Stimulated activated CD4-positive, alpha-beta T cell treated with anti-CD3 and anti-CD28 coated beads, Interleukin-12 subunit alpha, Interleukin-12 subunit beta, amount 100 ng/mL, for 24 hours (primary cell): ENCODE measurements at regions not wholly inside any gene's neighbourhood (a gene's known extent, or its start where the extent isn't known, plus 50 kb on each side); places are given as distances from the start of the nearest gene placed in this dataset.

Experiments used
- DNase-seq, 2 experiments: peaks; one replicate each; pipeline ENCODE4 v3.0.0-alpha.2; 2020; ENCODE audit warnings: low read depth in 2 of 2

DNA sequence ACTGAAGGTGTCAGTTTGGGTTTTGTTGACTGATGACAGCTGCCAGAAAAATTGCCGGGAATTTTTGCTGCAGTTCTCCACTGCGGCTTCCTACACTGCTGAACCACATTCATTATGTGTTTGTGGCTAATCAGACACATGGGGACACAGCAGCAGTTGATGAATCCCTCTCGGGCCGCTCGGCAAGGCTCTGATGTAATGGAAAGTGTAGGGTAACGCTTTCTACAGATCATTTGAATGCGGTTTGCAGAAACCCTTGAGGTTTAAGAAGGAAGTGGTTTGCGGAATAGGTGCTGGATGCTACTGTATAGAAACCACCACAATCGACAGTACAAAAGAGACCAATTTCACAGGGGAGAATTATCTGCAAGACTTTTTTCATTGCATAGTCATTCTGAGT, 138.7 kb upstream of the SASH1 start:
- peak; percentile 40 to 55 for DNase-seq

DNA sequence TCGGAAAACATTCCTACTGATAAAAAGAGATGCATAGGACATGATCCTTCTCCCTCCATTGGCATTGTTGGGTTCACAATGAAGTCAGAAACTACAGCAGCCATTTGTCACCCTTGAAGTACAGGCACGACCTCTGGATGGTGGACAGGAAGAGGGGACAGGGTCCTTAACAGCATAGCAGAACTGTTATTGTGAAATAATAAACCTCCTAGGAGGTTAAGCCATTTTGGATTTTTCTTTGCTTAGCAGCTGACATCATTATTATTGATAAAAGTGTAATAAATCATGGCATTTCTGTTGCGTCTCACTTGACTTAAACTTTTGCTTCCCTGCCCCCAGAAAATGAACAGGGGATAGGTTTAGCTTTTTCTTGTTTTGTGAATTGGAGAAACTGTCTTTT, 134.3 kb upstream of the SASH1 start:
- DNase-seq: no peak

DNA sequence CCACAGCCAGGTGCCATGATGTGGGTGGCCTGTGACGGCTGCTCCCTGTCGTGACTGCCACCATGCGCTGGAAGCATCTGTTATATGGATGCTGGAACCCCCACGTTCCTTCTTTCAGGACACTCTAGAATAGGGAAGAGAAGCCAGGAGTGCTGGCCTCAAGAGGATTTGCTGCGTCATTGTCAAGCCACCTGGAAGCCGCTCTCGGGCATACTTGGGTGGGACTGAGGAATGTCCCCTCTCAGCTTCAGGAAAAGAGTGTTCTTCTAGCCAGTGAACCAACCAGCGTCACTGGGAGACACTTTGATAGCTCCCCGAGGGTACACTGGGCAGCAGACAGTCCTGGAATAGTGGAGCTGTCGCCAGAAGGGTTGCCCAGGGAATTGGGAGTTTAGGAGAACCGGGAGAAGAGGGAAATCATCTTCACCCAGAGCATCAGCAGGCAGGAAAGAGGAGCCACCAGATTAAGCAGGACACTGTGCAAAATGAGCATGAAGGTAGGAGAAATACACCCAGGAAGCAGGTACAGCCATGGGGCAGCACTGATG, 130.8 kb upstream of the SASH1 start:
- no peak for DNase-seq

DNA sequence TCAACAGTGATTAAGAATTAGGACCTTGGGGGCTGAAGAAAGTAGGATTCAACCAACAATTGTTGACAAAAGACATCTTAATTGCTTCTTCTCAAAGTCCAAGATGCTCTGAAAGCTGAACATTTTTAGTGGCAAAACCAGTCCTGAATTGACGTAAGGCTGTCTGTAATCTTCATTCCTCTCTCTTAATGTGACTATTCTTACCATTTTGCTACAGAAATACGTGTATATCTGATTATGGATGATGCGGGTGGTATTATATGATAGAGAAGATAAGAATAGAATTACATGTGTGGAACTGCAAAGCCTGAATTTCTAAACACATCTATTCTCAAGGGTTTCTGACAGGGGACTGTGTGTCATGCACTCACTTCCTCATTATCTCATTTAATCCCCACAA, 130.3 kb upstream of the SASH1 start:
- no peak for DNase-seq

DNA sequence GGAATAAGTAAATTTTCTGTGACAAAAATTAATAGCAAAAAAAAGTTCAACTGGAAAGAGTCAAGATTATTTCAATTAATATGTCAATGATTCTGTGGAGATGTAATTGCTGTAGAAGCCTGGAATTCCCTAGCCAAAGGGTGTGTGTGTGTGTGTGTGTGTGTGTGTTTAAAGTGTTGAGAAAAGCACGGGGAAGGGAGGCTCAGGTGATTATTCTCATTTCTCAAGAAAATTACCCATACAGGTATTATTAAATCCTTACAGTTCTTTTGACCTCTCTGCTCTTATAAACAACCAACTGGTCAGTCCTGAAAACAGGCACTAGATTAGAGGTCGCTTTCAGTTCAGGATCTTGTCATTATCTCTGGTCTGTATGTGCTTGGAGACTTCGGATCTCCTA, 129.3 kb upstream of the SASH1 start:
- DNase-seq: no peak

DNA sequence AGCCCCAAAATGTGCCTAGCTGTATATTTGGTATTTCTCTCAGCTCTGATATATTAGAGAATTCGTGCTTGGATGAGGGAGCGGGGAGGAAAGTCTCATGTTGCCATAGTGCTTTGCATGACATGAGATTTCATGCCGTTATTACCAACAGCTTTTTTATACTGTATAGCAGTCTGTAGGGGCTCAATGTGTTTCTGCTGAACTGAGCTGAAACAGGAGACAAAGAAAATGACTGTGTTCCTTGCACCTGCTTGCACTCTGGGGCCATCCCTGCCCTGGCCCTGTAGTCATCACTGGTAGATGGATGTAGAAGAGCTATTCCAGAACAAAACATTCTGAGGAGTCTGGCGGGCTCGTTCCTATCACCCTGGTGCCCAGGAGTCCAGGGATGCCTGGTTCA, 128.0 kb upstream of the SASH1 start:
- DNase-seq: no peak

DNA sequence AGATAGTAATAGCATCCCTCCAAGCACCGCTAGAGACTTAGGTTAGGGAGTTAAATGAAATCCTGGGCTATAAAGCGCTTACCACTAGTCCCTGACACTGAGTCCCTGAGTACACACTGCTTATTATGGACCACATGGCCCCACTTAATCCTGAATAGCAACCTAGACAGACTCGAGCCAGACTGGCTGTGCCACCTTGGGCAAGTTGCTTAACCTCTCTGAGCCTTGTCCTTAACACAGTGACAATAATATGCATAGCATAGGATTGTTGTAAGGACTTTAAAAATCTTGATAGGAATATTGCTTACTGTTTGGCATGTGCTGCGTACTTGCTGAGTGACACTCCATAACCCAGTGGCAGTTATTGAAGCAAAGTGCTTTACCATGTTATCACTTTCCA, 125.6 kb upstream of the SASH1 start:
- no peak for DNase-seq

DNA sequence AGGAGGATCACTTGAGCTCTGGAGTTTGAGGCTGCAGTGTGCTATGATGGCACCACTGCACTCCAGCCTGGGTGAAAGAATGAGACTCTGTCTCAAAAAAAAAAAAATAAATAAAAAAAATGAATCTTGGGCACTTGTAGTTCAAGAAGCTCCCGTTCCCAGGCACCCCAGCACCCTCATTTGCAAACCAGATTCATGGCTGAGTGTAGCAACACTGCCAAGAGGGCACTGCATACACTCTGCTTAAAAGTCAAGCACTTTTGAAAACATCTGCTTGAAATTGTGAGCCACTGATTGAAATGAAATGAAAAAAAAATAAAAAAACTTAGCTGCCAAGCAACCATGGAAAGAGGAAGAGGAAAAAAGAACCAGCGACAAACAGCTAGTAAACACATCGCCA, 124.7 kb upstream of the SASH1 start:
- DNase-seq: no peak

DNA sequence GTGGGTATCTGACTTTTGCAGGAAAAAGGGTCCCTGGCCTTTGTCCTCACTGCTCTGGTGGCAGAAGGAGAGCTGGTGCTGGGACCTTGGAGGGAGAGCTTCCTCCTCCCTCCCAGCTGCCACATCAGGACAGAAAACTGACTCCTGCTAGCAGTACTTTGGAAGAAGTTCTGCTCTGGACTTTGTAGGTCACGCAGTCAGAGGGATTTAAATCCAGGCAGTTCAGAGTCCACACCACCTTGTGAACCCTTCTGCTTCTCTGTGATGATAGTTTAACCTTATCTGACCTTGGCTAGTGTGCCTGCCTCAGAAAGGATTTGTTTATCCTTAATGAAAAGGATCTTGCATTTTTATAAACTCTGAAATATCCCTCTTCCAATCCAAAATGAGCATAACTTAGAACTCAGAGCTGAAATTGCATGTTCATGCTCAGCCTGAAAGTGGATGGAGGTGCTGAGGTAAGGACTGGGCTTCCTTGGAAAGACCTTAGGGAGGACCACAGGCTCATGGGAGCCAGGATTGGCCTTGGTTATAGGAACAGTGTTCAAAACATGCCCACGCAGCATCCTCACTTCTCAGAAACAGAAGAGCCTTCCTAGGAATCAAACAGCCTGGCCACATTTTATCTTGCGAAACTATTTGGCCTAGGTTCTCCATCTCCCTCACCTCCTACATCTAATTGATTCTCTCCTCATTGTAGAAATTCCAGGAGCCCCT, 123.9 kb upstream of the SASH1 start:
- no peak for DNase-seq

DNA sequence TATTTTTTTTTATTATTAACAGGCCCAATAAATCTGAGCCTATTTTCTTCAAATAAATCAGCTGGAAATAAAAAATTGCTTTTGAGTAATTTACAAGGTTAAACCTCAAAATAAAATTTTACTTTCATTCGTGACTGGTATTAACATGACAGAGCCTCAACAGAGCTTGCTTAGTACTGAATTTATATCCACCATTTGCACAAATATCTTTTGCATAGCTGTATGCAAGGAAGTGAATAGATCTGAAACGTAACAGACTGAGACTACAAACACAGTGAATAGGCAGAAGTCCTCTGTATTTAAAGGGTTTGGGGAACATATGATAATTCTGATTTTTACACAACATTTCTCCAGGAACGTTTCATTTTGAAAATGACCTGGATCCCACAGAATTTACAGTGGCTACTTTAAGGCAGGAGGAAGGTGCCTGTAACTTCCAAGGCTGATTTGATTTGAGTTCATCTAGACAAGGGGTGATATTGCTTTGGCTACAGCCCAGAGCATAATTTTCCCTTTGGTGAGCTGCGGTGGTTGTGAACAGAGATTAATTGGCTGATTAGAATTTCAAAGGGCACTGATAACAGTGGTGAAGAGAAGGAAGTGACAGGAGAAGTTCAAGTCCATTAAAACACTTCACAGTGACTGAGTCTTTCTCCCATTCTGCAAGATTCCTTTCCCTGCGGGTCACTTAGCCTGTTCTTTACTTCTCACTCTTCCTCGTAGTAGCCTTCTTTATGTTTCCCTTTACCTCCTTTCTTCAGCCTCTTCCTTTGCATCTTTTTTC, 121.2 kb upstream of the SASH1 start:
- DNase-seq: no peak

DNA sequence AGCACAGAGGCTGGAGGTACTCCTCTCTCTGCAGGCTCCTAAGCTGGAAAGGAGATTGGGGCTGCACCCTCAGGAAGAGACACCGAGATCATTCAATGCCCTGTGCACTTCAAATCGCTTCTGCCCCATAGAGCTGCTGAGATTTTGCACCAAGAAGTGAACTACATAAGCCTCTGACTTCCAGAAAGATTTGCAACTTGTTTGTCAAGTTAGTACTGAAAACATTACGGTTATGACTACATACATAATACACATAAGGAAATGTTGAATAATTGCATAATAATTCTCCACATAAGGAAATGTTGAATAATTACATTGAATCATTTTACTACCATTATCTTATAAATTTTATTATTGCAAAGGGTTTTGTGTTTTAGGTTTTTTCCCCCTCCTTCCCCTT, 120.3 kb upstream of the SASH1 start:
- DNase-seq: no peak

DNA sequence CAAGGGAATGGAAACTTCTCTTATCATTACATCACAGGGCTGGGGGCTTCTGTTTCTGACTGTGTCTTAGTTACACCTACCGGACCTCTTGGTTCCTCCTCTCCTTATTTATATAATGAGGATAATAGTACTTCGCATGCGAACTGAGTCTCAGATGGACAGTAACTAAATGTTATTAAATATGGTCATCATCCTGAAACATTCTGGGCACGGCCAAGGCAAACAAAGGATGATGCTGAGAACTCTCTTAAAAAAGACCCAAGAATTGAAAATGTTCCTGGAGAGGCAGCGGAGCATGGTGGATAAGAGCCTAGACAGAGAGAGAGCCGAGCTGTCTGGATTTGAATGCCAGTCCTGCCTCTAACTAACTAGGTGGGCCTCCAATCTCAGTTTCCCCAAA, 119.8 kb upstream of the SASH1 start:
- no peak for DNase-seq

DNA sequence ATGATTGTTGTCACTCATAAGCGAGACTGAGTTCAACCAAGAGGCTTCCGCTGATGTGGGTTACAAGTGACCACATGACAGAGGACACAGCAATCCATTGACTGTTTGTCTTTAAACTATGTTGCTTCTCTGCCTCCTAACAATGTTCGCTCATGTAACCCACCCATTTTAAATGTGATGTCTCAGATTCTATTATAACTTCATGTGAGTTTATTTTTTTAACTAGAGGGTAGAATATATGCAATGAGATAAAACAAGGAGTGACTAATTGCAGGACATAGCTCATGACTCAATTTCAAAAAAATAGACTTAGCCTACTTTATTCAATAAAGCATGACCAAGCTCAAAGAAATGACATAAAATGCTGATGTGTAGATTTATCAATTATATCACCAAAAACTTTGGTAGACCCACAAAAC, 119.2 kb upstream of the SASH1 start:
- DNase-seq: no peak

DNA sequence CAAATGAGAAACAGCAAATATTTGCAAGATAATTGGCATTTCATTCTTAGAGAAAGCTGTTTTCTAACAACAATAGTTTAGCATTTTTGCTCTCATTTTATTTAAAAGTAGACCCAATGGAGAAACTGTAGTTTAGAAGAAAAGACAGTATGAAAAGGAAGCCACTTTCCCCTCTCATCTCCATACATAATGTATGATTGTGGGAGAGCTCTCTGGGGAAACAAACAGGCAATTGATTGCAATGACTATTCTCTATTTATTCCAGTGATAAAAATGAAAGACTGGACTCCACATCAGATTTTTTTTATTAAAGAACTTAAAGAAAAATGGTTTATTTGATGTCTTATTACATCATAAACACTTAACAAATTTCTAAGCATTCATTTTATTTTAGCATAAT, 116.8 kb upstream of the SASH1 start:
- DNase-seq: no peak

DNA sequence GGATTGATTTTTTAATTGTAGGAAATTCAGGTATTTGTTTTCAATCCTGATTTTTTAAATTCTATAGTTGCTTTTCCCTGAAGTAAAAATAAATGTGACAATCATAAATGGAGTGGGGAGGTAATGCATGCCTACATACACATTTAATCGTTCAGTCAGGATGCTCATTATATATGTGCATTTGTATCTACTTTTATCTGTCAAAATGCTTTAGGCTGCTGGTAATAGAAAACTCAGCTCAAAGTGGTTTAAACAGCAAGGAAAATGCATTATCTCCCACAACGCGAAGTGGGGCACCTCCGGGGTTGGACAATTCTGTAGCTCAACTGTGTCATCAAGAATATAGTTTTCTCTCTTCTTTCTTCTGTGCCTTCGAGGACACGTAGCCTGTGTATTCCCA, 116.4 kb upstream of the SASH1 start:
- DNase-seq: no peak

DNA sequence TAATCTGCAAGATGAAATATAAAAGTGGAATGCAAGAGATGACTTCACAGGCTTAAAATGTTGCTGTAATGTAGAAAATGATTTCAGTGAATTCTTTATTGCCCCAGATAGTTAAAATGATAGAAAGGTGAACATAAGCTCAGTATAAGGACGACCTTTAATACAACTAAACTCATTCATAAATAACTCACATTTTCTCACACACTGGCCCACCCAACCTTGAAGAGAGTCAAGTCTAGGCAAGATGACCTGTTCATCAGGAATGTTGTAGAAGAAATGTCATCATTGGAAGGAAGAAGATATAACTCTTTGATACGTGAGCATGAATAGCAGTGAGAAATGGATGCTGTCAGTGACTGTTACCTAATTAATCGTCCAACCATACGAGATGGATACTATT, 111.1 kb upstream of the SASH1 start:
- DNase-seq: no peak

DNA sequence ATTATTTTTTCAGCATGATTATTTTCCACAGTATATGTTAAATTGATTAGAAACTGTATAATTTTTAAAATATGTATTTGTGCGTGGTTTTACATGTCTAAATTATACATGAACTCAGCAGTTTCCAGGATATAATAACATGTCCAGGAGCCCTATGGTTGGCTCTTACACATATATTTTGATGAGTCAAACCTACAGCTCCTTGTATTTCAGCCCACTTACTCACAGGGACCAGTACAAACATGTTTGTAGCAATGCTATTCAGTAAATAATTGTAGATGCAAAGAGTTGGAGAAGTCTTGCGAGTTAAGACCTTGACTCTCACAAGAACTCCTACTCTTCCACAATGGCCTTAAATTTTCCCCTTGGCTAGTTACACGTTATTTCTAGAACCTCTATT, 107.2 kb upstream of the SASH1 start:
- DNase-seq: no peak

DNA sequence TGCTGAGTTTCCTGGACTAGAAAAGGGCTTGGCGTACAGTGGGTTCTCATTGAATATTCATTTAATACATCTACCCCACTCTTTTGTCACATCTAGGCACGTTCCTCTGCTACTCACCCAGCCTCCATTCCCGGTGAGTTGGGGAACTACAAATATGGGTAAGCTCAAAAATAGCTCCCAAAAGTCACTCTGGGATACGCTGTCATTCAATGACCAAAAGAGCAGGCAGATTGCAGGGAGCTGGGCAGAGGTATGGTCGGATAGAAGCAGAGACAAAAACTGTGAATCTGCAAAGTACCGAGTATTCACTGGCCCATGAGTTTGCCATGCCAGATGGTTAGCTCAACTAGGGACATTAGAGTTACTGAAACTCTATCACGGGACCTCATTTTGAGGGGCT, 103.9 kb upstream of the SASH1 start:
- DNase-seq: no peak

DNA sequence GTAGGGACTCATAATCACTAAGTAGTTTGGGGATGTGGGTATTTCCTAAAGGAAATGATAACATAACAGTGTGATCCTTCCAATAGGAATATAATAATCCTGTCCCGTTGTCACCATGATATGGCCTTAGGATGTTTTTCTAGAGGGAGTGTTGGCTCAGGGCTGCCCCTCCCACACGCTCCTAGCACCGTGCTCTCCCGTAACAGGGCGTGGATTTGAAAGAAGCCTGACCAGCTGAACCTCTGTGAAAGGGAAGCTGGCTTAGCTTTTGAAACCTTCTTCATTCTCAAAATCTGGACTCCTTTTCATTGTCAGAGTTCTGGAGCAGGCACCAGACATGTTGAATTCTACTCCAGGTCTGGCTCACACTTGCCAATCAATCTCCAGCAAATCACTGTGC, 103.4 kb upstream of the SASH1 start:
- DNase-seq: no peak

DNA sequence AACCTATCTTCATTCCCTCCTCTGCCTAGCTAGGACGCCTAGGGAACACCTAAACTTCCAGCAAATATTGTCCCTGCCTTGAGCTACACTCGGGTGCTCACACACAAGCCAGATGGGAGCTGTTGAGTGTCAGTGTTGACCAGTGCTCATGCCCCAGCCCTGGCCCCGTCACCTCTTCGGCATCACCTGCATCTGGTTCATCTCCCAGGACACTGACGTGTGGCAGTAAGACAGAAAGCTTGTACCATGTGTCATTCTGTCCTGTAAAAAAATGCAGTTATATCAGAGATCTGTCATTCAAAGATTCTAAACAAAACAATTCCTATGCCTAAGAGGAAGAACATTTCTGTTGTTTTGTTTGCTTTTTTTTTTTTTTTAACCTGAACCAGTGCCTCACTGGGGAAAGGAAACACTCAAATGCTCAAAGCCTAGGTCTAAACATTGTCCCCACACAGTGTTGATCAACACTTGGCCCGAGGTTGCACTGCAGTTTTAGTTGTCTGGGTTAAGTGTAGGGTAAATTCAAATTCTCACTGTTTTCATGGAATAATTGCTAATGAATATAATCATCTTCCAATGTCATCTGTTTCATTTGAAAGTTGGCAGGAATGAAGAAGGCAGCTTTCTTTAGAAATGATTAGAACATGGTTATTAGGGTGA, 102.7 kb upstream of the SASH1 start:
- no peak for DNase-seq

DNA sequence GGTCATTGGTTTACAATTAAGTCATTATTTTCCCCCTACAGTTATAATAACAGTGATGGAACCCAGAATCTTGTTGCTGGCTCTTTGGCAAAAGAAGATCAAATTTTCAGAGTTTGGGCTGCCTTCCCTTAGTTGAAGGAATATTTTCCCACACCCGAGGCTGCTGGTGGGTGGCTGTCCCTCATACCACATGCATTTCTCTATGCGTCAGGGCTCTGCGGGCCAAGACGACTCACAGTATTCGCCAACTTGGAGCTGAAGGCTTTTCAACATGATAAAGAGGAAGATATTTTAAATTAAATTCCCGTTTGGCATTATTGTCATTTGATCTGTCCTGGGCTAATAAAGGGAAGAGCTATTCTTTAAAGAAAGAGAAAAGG, 102.2 kb upstream of the SASH1 start:
- DNase-seq: no peak

DNA sequence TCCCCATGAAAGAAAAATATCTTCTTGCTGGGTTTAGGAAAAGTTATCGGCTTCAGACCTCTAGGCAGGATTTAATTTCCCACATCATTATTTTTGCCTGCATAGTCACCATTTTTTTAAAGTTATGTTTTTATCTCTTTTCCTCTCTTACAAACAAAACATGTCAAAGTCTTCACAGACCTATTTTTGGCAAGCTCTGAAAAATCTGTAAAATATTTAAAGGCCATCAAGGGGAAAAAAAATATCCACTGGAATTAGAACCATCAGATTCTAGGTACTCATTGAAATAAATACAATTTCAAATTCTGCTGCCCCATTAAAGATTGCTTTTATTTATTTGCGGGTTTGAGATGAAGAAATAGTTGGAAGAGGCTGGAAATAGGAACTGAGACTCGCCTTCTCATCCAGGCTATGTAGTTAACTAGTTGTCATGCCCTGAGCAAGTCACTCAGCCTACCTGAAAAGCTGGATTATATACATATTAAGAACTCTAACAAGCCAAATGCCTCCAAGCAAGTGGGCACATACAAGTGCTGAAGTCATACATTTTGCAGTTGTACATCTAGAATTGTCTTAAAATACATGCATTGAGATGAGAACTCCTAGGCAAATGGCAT, 101.7 kb upstream of the SASH1 start:
- DNase-seq: no peak
